Hematopoietic multipotent progenitor cell treated with erythropoietin and hydrocortisone succinate and interleukin-3 and kit ligand, for 15 days (in vitro differentiated cells): ENCODE measurements at regions not wholly inside any gene's neighbourhood (a gene's known extent, or its start where the extent isn't known, plus 50 kb on each side); places are given as distances from the start of the nearest gene placed in this dataset.

Experiments used
- DNase-seq: peaks from one replicate; pipeline ENCODE4 v3.0.0-alpha.2; 2015; ENCODE audit warnings: low spot score

- no peak for DNase-seq
Measured at GRCh38 chr16:86322806-86323205, 187.5 kb upstream of the FOXF1 start.

GRCh38 chr16:86324320-86324719, 186.0 kb upstream of the FOXF1 start:
- no peak for DNase-seq

GRCh38 chr16:86325360-86325759, 185.0 kb upstream of the FOXF1 start:
- no peak for DNase-seq

GRCh38 chr16:86325895-86326294, 184.4 kb upstream of the FOXF1 start:
- DNase-seq: no peak

GRCh38 chr16:86327321-86327720, 183.0 kb upstream of the FOXF1 start:
- DNase-seq: no peak

- no peak for DNase-seq
Measured at GRCh38 chr16:86330906-86331305, 179.4 kb upstream of the FOXF1 start.

- DNase-seq: no peak
Measured at GRCh38 chr16:86334079-86334635, 176.2 kb upstream of the FOXF1 start.

- no peak for DNase-seq
Measured at GRCh38 chr16:86335266-86336172, 174.8 kb upstream of the FOXF1 start.

- no peak for DNase-seq
Measured at GRCh38 chr16:86337138-86337537, 173.2 kb upstream of the FOXF1 start.

- DNase-seq: no peak
Measured at GRCh38 chr16:86337581-86338402, 172.5 kb upstream of the FOXF1 start.

GRCh38 chr16:86338403-86339115, 171.8 kb upstream of the FOXF1 start:
- DNase-seq: no peak

GRCh38 chr16:86342161-86342834, 168.0 kb upstream of the FOXF1 start:
- no peak for DNase-seq

GRCh38 chr16:86343027-86343795, 167.1 kb upstream of the FOXF1 start:
- no peak for DNase-seq

GRCh38 chr16:86343796-86344585, 166.3 kb upstream of the FOXF1 start:
- DNase-seq: no peak

- no peak for DNase-seq
Measured at GRCh38 chr16:86344586-86344871, 165.8 kb upstream of the FOXF1 start.

GRCh38 chr16:86344881-86345280, 165.4 kb upstream of the FOXF1 start:
- no peak for DNase-seq

GRCh38 chr16:86345516-86345915, 164.8 kb upstream of the FOXF1 start:
- DNase-seq: no peak

GRCh38 chr16:86346034-86346433, 164.3 kb upstream of the FOXF1 start:
- DNase-seq: no peak

- DNase-seq: no peak
Measured at GRCh38 chr16:86347090-86347489, 163.2 kb upstream of the FOXF1 start.

GRCh38 chr16:86347916-86348555, 162.3 kb upstream of the FOXF1 start:
- DNase-seq: no peak
